Activated gamma-delta T cell treated with Interleukin-2 at 50 U/mL for 16 hours (primary cell): ENCODE measurements at regions not wholly inside any gene's neighbourhood (a gene's known extent, or its start where the extent isn't known, plus 50 kb on each side); places are given as distances from the start of the nearest gene placed in this dataset.

Experiments
- DNase-seq: peaks from one replicate; pipeline ENCODE4 v3.0.0-alpha.2; 2020

DNA sequence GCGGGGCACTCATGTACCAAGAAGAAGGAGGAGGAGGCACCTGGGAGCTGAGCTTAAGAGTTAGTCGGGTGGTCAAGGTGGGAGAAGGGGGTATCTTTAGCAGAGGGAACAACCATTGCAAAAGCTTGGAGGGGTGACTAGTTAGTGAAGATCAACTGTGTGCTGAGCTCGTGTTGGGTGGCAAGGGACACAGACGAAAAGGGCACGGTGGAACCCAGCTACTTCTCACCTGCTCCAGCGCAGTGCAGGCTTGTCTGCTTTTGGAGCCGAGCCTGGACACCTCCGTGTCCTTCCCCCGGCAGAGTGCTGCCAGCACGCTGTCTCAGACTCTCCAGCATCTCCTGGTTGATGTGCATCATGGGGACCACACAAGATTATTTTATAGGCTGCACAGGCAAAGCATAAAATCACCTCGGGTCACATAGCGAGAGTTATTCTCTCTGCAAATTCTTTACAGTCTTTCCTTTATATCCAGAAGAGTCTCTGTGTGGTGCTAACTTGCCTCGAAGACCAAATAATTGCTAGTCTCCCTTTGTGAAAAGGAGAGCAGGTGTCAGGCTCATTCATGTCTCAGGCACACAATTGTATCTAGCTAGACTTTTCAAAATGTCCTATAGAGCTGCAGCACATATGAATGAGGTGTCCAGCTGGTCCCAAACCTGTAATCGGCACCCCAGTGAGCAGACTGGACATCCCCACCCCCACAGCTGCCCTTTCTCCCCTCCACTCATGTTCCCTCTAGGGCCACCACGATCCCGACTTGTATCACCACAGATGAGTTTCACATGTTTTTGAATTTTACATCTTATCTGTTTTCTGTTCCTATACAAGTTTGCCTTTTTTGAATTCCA lies 123.4 kb downstream of the CEBPB start:
- DNase-seq: no peak

DNA sequence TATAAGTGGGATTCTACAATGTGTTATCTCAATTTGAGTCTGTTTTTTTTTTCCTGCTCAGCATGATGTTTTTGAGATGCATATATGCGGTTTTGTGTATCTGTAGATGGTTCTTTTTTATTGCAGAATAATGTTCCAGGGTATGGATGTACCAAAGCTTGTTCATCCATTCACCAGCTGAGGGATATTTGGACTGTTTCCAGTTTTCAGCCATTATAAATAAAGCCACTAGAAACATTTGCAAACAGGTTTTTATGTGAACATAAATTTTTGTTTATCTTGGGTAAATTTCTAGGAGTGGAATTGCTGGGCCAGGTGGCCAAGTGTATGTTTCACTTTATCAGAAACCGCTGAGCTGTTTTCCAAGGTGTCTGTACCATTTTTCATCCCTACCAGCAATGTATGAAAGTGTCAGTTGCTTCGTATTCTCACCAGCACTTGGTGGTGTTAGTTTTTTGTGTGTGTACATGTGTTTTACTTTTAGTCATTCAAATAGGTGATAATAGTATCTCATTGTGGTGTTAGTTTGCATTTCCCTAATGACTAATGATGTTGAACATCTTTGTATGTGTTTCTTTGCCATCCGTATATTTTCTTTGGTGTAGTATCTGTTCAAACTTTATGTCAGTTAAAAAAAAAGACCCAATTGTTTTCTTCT lies 124.2 kb downstream of the CEBPB start:
- DNase-seq: no peak

DNA sequence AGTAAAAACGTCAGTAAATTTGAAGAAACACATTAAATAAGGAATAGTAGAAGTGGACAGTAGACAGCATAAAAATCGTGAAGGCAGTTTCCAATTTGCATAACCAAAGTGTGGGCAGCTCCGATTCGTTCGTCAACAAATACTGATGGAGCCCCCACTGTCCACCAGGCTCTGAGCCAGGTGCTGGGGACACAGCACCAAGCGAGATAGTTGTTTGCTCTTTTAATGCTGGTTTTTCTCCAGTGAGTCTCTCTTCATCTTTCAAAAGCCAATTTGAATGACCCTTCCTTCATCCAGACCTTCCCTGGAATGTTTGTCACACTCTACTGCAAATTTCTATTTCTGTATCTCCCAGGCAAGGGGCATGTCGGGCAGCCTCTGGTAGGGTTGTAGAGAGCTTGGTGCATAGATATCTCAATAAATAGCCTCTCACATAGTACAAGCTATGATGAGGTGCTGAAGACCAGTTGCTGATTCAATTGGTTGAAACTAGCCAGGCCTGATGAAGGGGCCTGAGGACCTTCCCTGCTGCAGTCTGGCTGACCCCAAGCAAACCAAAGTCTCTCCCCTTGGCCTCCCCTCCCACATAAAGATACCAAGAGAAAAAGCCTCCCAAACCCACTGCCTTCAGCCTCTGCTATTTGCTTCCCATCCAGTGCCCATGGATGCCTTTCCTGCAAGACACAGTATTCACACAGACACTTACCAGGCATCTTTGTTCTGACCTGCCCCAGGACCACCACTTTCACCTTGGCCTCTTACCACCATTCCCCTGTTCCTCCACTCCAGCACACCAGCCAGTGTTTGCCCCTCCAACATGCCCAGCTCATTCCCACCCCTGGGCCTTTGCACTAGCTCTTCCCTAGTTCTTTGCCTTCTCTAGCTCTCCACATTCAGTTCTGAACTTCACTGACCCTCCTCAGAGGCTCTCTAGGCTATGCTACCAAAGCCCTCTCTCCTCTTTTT lies 125.2 kb downstream of the CEBPB start:
- DNase-seq: no peak

DNA sequence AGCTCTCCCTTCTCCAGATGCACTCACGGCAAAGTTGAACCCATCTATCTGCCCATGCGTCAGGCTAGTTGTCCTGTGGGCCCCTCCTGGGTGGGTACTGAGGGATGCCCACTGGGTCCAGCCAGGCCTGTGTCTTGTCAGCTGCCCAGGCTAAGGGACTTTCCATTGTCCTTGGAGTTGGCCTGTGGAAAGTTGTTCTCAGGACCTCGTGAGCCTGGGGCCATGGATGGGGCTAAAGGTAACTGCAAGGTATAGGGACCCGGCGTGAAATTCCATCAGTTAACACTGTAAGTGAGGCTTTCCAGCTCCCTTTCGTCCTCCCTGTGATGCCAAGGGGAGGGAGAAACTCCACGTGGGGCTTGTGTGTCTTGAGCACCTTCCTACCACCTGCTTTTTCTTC lies 126.5 kb downstream of the CEBPB start:
- no peak for DNase-seq

DNA sequence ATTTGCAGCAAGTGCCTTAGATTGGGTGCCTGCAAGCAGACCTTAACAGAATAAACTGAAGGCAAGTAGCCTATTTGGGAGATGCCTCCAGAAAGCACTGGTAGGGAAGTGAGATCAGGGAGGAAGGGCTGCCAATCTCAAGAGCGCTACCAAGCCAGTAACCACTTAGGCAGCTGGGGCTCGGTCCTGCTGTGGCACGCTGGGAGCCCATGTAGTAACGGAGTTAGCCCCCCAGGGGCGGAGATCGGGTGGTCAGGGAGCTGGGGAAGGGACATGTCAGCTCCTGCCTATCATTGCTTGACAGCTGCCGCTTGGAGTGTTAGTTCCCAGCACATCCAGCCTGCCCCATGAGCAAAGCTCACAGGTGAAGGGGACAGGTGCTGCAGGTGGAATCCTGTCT lies 127.0 kb downstream of the CEBPB start:
- DNase-seq: no peak

DNA sequence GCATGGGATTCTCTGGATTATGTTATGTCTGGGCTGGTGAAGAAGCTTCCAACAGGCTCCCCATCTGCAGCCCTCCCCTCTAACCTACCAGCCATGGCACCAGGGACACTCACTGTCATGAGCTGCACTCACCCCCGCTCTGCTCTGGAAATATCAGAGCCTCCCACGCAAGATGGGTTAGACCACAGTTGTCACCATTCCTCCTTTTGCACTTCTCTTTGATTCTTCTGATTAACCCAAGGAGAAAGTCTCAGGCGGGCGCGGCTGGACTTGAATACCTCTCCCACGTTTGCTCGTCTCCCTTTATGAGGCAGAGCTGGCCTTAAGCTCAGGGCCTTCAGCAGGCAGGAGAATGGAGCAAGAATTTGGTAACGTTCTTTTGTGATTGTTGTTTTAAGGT lies 128.1 kb downstream of the CEBPB start:
- DNase-seq: no peak

DNA sequence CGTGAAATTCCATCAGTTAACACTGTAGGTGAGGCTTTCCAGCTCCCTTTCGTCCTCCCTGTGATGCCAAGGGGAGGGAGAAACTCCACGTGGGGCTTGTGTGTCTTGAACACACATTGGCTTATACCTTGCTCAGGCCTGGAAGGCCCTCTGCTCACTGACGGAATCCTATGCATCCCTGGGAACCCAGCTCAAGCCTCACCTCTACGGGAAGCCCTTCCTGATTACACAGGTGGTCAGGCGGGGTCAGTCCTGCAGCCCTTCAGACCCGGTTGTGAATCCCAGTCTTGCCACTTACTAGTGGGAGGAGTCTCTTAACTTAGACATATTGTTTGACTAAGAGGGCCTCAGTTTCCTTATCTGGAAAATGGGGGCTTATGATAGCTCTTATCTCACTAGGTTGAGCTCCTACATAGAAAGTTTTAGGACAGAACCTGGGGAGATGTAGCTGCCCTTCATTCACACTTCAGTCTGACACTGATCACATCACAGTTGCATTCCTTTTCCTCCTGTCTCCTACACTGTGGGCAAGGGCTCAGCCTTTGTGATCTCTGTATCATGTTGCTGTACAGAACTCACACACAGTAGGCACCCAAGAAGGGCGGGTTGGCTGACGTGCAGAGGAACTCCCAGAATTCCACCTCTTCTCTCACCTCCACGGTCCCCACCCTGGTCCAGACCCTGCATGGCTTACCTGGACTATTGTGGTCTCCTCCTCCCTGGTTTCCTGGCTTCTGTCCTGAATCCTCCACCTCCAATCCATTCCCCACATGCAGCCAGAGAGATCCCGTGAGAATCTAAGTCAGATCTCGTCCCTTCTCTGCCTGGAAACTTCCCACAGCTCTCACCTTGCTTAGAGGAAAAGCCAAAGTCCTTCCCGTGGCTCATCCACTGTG lies 129.6 kb downstream of the CEBPB start:
- no peak for DNase-seq

DNA sequence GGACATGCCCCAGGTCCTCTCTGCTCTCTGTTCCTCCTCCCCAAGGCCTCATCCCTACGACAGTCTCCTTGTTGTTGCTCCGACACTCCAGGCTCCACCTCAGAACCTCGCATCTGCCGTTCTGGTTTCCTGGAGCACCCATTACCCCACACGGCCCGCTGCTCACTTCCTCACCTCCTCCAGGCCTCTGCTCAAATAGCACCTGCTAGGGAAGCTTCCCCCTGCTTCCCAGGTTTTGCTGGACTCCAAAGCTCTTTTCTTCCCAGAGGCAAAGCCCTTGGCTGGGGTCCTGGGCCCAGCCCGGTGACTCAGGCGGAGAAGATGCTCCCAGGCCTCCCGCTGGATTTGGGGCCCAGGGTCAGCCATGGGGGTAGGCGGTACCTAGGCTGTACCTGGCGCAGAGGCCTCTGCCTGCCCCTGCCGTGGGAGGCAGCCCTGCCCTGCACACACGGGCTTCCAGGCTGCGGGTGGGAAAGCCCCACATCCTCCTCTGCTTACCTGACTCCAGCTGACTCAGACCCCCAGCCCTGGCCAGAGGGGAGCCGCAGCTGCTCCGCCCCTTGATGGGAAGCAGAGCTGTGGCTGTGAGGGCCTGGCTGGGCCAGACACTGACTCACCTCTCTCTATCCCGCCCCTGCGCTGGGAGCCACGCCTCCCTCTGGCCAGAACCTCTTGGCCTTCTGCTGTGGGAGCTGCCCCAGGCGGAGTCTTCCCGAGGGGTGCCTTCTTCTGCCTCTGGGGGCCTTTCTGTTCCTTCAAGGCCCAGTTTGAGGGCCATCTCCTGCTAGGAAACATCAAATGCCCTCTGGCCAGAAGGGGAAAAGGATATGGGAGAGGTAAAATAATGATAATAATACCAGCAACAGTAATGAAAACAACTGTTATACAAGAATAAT lies 130.5 kb downstream of the CEBPB start:
- DNase-seq: no peak

DNA sequence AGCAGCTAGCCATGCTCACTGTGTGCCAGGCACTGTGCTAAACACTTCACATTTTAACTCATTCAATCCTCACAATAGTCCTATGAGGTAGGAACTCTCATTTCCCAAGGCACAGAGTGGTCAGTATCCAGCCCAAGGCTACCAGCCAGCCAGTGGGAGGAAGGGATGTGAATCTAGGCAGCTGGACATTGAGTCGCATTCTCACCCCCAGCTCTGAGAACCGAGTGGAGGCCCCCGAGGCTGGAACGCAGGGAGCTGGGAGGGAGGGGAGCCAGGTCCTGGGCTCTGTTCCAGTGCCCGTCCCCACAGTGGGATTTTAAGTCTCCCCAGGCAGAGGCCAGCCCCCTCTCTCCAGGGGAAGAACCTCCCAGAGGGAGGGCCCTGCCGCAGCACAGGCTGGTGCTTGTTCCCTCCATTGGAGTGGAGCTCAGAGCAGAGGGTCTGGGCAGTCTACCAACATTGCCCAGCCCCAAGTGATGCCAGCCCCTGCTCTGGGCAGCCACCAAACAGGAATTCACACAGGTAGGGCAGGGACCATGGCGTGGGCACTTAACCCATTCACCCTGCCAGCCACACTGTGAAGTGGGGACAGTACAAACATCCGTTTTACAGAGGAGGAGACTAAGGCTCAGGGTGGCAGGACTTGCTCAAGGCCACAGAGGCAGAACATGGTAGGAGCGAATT lies 131.3 kb downstream of the CEBPB start:
- no peak for DNase-seq

DNA sequence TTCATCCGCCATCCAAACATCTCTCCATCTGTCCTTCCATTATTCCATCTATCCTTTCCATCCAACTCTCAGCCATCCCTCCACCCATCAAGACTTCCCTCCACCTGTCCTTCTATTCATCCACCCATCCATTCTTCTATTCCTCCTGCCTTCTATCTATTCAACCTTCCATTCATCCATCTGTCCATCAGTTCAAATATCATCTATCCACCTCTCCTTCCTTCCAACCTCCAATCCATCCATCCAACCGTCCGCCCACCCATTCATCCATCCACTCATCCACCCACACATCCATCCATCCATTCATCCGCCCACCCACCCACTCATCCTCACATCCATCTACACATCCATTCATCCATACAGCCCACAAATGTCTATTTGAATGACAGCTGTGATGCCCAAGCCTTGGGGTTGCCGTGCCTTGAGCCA lies 132.1 kb downstream of the CEBPB start:
- no peak for DNase-seq

DNA sequence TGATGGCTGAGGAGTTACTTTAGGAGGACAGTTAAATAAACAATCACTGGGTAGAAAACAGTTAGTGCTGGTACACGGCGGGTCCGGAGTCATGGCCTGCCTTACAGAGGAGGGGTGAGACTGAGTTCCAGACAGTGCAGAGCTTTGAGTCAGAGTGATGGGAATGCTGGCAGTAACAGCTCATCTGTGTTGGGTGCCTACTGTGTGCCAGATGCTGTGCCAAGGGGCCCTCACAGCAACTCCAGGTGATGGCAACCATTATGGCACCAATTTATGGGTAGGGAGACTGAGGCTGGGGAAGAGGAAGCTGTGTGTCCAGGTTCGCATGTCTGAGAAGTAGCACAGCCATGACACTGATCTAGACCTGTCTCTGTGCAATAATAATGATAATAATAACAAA lies 132.6 kb downstream of the CEBPB start:
- no peak for DNase-seq

DNA sequence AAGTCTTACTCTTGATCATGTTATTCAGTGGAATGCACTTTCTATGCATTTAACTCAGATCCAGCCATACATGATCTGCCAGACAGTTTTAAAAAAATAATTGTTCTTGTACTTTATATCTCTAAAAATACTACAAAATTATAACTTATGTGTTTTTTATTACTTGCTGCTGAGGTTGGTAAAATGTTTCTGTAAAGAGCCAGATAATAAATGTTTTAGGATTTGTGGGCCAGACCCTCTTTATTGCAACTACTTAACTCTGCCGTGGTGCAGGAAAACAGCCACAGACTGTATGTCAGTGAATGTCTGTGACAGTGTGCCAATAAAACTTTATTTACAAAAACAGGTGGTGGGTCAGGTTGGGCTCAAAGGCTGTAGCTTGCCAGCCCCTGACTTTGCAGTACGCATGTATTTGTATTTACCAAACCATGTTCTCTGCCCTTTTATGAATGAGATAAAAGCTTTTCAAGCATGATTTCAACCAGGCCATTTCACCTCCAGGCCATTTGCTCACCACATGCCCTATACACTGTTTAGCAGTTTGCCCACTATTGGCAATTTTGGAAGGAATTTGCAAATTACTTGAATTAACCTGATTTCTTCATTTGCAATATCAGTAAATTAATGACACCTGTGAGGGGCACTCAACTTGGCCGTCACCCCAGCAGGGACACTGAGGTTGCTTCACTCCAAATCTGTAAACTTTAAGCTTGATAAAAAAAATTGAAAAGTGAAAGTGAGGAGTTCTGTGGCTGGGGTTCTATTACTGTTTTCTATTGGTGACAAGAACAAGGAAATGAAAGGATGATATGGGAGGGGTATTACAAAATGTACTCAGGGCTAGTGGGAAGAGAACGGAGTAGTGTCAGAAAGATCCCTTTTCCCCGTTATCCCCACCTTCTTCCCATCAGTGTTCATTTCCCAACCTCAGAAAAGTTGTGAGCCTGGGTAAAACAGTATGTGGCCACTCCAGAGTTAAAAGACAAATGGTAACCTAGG lies 133.4 kb downstream of the CEBPB start:
- DNase-seq: no peak

DNA sequence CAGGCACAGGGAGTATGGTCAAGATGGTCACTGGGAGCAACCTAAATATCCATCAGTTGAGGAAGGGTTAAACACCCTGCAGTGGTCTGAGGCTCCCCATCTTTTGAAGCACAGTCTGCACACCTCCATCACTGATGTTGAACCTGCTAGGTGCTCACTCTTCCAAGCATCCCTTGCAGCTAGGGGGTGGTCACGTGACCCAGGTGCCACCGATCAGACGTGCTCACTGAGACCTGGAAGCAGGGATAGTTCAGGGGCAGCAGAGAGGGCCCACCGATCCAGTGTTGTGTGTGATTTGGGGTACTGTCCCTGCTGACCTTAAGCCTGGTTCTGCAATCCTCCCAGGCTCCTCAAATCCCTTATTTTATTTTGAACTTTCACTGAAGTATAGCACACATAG lies 134.6 kb downstream of the CEBPB start:
- no peak for DNase-seq

DNA sequence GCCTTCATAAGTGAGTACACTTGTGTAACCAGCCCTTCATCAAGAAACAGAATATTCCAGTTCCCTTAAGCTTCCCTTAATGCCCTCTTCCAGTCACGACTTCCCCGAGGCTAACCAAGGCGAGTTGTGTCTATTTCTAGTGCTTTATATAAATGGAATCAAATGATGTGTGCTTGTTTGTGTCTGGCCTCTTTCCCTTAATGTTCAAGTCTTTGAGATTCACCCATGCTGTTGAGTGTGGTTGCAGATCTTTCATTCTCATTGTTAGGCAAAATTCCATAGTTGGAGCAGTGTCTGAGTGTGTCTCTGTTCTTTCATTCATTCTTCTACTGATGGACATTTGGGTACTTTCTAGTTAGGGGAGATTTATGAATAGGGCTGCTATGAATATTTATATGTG lies 135.0 kb downstream of the CEBPB start:
- no peak for DNase-seq

DNA sequence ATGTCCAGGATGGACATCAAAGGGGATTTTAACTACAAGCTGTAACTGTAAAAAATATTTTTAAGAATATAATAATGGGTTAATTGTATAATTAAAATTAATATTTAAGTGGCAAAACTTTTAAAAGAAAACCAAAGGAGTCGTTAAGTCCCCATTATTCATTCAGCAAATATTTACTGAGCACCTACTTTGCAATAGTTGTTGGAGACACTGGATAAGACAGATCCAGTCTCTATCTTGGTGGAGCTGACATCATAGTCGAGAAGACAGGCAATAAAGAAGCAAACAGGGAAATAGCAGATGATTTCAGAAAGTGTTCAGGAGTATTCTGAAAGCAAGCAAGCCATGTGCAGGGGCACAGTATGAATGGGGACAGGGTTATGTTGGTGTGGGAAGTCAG lies 137.0 kb downstream of the CEBPB start:
- no peak for DNase-seq

DNA sequence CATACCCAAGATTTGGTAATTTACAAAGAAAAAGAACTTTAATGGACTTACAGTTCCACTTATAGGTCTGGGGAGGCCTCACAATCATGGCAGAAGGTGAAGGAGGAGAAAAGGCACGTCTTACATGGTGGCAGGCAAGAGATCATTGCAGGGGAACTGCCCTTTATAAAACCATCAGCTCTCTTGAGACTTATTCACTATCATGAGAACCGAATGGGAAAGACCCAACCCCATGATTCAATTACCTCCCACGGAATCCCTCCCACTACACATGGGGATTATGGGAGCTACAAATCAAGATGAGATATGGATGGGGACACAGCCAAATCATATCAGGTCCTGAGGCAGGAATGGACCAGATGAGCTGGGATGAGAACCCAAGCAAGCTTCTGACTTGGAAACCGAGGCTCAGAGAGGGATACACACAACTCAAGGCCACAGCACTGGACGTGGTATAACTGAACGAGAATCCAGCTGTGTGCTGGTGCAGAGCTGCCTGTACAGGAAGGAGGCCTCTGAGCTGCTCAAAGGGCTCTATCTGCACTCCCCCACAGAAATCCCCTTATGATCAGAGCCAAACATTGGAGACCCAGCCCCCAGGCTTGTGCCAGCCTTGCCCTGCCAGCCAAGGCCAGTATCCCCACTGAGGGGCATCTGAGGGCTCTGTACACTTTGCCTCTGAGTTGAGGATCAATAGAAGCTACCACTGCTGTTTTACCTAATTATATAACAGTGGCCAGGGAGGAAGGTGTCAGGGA lies 137.8 kb downstream of the CEBPB start:
- DNase-seq: no peak

DNA sequence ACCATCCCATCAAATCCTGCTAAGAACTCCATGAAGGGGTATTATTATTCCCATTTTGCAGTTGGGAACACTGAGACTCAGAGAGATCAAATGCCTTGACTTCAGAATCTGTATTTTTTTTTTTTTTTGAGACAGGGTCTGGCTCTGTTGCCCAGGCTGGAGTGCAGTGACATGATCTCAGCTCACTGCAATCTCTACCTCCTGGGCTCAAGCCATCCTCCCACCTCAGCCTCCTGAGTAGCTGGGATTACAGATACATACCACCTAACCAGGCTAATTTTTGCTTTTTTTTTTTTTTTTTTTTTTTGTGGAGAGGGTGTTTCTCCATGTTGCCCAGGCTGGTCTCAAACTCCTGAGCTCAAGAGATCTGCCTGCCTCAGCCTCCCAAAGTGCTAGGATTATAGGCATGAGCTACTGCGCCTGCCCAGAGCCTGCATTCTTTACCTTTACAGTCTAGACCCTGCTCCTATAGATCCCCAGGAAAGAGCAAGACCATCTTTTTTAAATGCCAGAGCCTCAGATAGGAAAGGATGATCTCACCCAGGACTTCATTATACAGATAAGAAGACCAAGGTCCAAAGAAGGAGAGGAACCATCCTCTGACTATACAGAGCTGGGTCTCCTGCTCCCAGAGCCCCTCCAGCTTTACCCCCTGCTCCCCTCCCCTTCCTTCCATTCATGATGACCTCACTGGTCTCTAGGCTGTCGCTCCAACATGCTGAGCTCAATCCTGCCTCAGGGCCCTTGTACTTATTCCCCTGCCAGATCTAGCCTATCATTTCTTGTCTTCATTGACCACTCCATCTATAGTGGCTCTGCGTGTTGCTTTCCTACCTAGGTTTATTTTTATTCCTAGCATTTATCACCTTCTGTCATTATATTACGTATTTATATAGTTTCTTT lies 138.6 kb downstream of the CEBPB start:
- DNase-seq: no peak
